MCF 10A (cell line): ENCODE measurements at regions not wholly inside any gene's neighbourhood (a gene's known extent, or its start where the extent isn't known, plus 50 kb on each side); places are given as distances from the start of the nearest gene placed in this dataset.

Experiments
- BruUV-seq: library from RNA; stranded (reverse); fragments of 400-500 nt; replicated peaks from 2 replicates; lab custom pipeline; 2021; lab: Mats Ljungman, UMichigan
- CTCF ChIA-PET: fragments of 300-600 bp; sonication (Branson Sonifier 250); formaldehyde crosslinking; extraction: SDS; loops from one replicate; lab custom pipeline; 2021; ENCODE audit warnings: antibody characterized with exemption, inconsistent platforms; lab: Yijun Ruan, JAX
- POLR2A ChIA-PET: fragments of 300-600, 350-650 bp; sonication (Branson Sonifier 250); formaldehyde crosslinking; extraction: SDS; loops from one replicate; lab custom pipeline; 2020; ENCODE audit warnings: antibody characterized with exemption, inconsistent platforms; lab: Yijun Ruan, JAX
- DNase-seq: peaks from one replicate; pipeline ENCODE4 v3.0.0-alpha.2; 2018; ENCODE audit not compliant: unreplicated experiment
- H3K27ac Mint-ChIP-seq: one replicate; pipeline ENCODE4 v1.8.0; 2022; ENCODE audit warnings: mild to moderate bottlenecking, low read depth, mixed read lengths; ENCODE audit not compliant: unreplicated experiment
- H3K27me3 Mint-ChIP-seq: one replicate; pipeline ENCODE4 v1.8.0; 2022; ENCODE audit warnings: mixed read lengths; ENCODE audit not compliant: insufficient read depth, unreplicated experiment
- H3K36me3 Mint-ChIP-seq: one replicate; pipeline ENCODE4 v1.8.0; 2022; ENCODE audit warnings: mild to moderate bottlenecking, moderate library complexity, mixed read lengths; ENCODE audit not compliant: insufficient read depth, unreplicated experiment
- H3K4me1 Mint-ChIP-seq: one replicate; pipeline ENCODE4 v1.8.0; 2022; ENCODE audit warnings: mixed read lengths; ENCODE audit not compliant: insufficient read depth, unreplicated experiment
- H3K4me3 Mint-ChIP-seq: one replicate; pipeline ENCODE4 v1.8.0; 2022; ENCODE audit warnings: mild to moderate bottlenecking, moderate library complexity, mixed read lengths; ENCODE audit not compliant: unreplicated experiment
- H3K9me3 Mint-ChIP-seq: one replicate; pipeline ENCODE4 v1.8.0; 2022; ENCODE audit warnings: mixed read lengths; ENCODE audit not compliant: unreplicated experiment
- CTCF ChIP-seq: fragments of 200-600 bp; IDR thresholded peaks from one replicate; pipeline ENCODE4 v1.8.0; 2022; ENCODE audit warnings: antibody characterized with exemption, mild to moderate bottlenecking; ENCODE audit not compliant: unreplicated experiment
- intact Hi-C: fragments of 100-400 bp; cut with micrococcal nuclease; formaldehyde crosslinking; loops from 2 replicates; pipeline ENCODE4 v1.14.1; 2022

DNA sequence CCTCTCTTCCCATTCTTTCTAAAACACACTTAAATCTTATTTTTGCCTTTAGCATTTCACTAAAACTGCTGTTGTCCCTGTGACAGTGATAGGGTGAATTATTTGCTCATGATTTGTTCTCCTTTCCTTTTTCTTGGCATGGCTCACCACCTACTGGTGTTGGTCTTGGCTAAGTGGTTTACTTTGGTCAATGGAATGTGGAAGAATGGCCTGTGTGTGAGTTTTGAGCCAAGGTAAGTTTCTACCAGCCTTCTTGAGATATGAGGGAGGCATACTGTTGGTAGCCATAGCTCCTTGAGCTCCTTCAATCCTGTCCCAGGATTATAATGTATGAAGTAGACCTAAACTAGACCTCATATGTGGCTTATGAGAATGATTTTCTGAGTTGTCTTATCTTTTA lies 506.3 kb upstream of the RAG2 start:
- TF ChIP-seq CTCF, result no peak
- peaks cover 21% of the 10 kb centered on the region for H3K4me1 Mint-ChIP-seq
- H3K27me3 Mint-ChIP-seq, result no peaks in the 10 kb centered on the region
- no peak overlapping the region for H3K27ac Mint-ChIP-seq
- DNase-seq, result no peak
- no peaks in the 10 kb centered on the region for H3K9me3 Mint-ChIP-seq
- no peaks in the 10 kb centered on the region for H3K36me3 Mint-ChIP-seq
- POLR2A ChIA-PET, result no interaction called here
- BruUV-seq, result no TSS peak
- H3K4me3 Mint-ChIP-seq, result no peak overlapping the region
- intact Hi-C loops, result no loop called here
- CTCF ChIA-PET, result interaction anchor here (1.3 kb wide), 1 partner anchor 14 kb away, joined by 3 read pairs; no protein-coding TSS in a partner anchor

DNA sequence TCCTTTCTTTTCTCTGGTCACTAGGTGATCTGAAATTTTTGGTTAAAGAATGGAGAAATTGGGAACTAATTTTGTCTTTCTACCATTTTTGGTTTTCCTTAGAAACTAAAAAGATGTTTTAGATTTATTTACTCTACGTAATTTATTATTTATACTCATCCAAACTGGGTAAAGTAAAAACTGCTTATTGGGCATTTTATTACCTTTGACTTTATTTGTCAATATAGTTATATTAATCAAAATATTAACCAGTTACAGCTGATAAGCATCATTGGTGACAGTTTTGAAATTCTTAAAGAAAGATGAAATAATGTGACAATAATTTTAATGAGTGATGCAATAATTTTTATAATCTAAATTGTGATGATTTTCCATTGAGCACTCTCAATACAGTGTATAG lies 502.0 kb upstream of the RAG2 start:
- Mint-ChIP-seq H3K4me3 (no peak overlapping the region), H3K36me3 (no peaks in the 10 kb centered on the region), H3K27me3 (no peaks in the 10 kb centered on the region), H3K4me1 (peaks cover 6% of the 10 kb centered on the region), H3K27ac (no peak overlapping the region), H3K9me3 (peaks cover 2% of the 10 kb centered on the region)
- DNase-seq, result no peak
- intact Hi-C loops, result no loop called here
- BruUV-seq, result no TSS peak
- TF ChIP-seq CTCF, result no peak
- CTCF ChIA-PET, result no interaction called here
- POLR2A ChIA-PET, result interaction anchor here (1.1 to 1.2 kb wide), 2 partner anchors 9 to 19 kb away, joined by 3 to 4 read pairs; no protein-coding TSS in a partner anchor

GRCh38 chr11:37092487-37092886 lies 494.5 kb upstream of the RAG2 start:
- intact Hi-C loops, result no loop called here
- Mint-ChIP-seq H3K9me3 (peaks cover 7% of the 10 kb centered on the region), H3K4me1 (peaks cover 7% of the 10 kb centered on the region), H3K36me3 (no peaks in the 10 kb centered on the region), H3K27me3 (no peaks in the 10 kb centered on the region), H3K4me3 (no peak overlapping the region), H3K27ac (no peak overlapping the region)
- ChIA-PET POLR2A (no interaction called here), CTCF (interaction anchor here (1.2 kb wide), 1 partner anchor 464 kb away, joined by 4 read pairs; no protein-coding TSS in a partner anchor)
- no peak for DNase-seq
- no peak for TF ChIP-seq CTCF
- no TSS peak for BruUV-seq

- ChIA-PET POLR2A (no interaction called here), CTCF (interaction anchor here (0.6 to 1.5 kb wide), 3 partner anchors 12 to 1821 kb away, joined by 3 read pairs; no protein-coding TSS in a partner anchor)
- BruUV-seq, result no TSS peak
- no peak for DNase-seq
- Mint-ChIP-seq H3K9me3 (no peaks in the 10 kb centered on the region), H3K4me1 (peaks cover 7% of the 10 kb centered on the region), H3K27ac (peak overlapping the region; percentile 63), H3K36me3 (no peaks in the 10 kb centered on the region), H3K4me3 (no peak overlapping the region), H3K27me3 (no peaks in the 10 kb centered on the region)
- intact Hi-C loops, result no loop called here
- TF ChIP-seq CTCF, result no peak
These were observed 491.4 kb upstream of the RAG2 start for GRCh38 chr11:37089439-37089838.
